ENCODE measurements at regions not wholly inside any gene's neighbourhood (a gene's known extent, or its start where the extent isn't known, plus 50 kb on each side); places are given as distances from the start of the nearest gene placed in this dataset.
"Not testable (repeated sequence)": the region's sequence is repeated elsewhere in the genome, so short reads cannot be mapped to it uniquely, and the experiment has no call there.

- H3K36me3 ChIP-seq (ENCODE audit: control insufficient read depth in 2 of 2, insufficient read depth in 2 of 2, low read length in 1 of 2); H3K79me2 ChIP-seq (ENCODE audit: control insufficient read depth, insufficient read depth, low read length); in situ Hi-C loops (cut with MboI); H3K9me3 ChIP-seq (replicated peaks; ENCODE audit: control insufficient read depth, insufficient read depth, low read length); H3K4me2 ChIP-seq (ENCODE audit: control insufficient read depth, insufficient read depth); POLR2A ChIA-PET; RAD21 ChIA-PET (ENCODE audit: unreplicated experiment); FAIRE-seq; H3K27ac ChIP-seq (ENCODE audit: control insufficient read depth, insufficient read depth); BruUV-seq (replicated peaks); CTCF ChIA-PET; H3K9ac ChIP-seq (ENCODE audit: control insufficient read depth, insufficient read depth, low read length); H3K4me1 ChIP-seq (ENCODE audit: control insufficient read depth, insufficient read depth, low read length); H4K20me1 ChIP-seq (ENCODE audit: control insufficient read depth, insufficient read depth); H3K27me3 ChIP-seq (replicated peaks in 1 of 2; ENCODE audit: control insufficient read depth in 2 of 2, insufficient read depth in 2 of 2, low read length in 1 of 2); H2AFZ ChIP-seq (ENCODE audit: control insufficient read depth, low read depth, low read length); H3K4me3 ChIP-seq: not testable (repeated sequence)
- SMC1A ChIA-PET (ENCODE audit: uncharacterized antibody, unreplicated experiment), result interaction anchor here (0.6 kb wide), 1 partner anchor 141 kb away, joined by 3 read pairs; no protein-coding TSS in a partner anchor
- peak; percentile 65 for ATAC-seq
- TF ChIP-seq RAD21 (IDR thresholded peaks at IDR 0.05; ENCODE audit: insufficient read depth, low read depth, low read length), result peak; percentile 37
- TF ChIP-seq CTCF (IDR thresholded peaks at IDR 0.05 in 2 of 3, conservative IDR thresholded peaks at IDR 0.05 in 1 of 3; ENCODE audit: control insufficient read depth in 2 of 3, extremely low read depth in 1 of 3, insufficient read depth in 1 of 3, low read depth in 3 of 3, low read length in 3 of 3), result peak; percentile 30 to 44 (median 41); a peak in 5 of 6 replicates
- TF ChIP-seq YY1 (IDR thresholded peaks at IDR 0.05; ENCODE audit: low read depth, low read length), result peak; percentile 84
- TF ChIP-seq JUNB (IDR thresholded peaks at IDR 0.05), result 0 out of 2 replicates have a peak, but pooled peaks have one; percentile 6
- WGBS (ENCODE audit: insufficient coverage, insufficient replicate concordance, low lambda C conversion rate, missing lambda C conversion rate), result 4% methylated on average over 2 of the region's 3 CpGs
- intact Hi-C loops (cut with micrococcal nuclease; ENCODE audit: unreplicated experiment), result loop anchor here (10.0 kb wide), 1 partner anchor 172 kb away; no protein-coding TSS in a partner anchor
- DNase-seq (ENCODE audit: low read depth, low spot score), result peak; percentile 53
These were observed 147.5 kb upstream of the OSBPL11 start for GRCh38 chr3:125742845-125743244.

DNA sequence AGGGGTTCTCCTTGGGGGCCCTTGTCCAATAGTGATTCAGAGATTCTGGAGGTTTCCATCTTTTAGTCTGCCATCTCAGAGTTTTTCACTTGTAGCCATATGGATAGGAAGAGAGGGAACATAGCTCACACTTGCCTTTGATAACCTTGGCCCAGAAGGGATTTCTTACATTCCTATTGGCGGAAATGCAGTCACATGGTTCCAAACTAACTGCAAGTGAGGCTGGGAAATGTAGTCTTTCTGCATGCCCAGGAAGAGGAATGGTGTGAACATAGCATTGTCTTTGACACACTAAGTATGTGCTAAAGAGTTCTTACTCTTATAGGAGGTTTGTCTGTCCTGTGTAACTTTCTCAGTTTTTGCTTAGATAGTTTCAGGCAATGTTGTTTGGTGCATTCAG lies 161.8 kb upstream of the OSBPL11 start:
- intact Hi-C loops (cut with micrococcal nuclease; ENCODE audit: unreplicated experiment); H3K4me1 ChIP-seq (ENCODE audit: control insufficient read depth, insufficient read depth, low read length); H3K27ac ChIP-seq (ENCODE audit: control insufficient read depth, insufficient read depth); CTCF ChIA-PET; ATAC-seq; RAD21 ChIA-PET (ENCODE audit: unreplicated experiment); FAIRE-seq; H3K9me3 ChIP-seq (replicated peaks; ENCODE audit: control insufficient read depth, insufficient read depth, low read length); H3K4me3 ChIP-seq; H3K27me3 ChIP-seq (replicated peaks in 1 of 2; ENCODE audit: control insufficient read depth in 2 of 2, insufficient read depth in 2 of 2, low read length in 1 of 2); H4K20me1 ChIP-seq (ENCODE audit: control insufficient read depth, insufficient read depth); H3K36me3 ChIP-seq (ENCODE audit: control insufficient read depth in 2 of 2, insufficient read depth in 2 of 2, low read length in 1 of 2); H3K4me2 ChIP-seq (ENCODE audit: control insufficient read depth, insufficient read depth); H2AFZ ChIP-seq (ENCODE audit: control insufficient read depth, low read depth, low read length); BruUV-seq (replicated peaks); POLR2A ChIA-PET; in situ Hi-C loops (cut with MboI); H3K9ac ChIP-seq (ENCODE audit: control insufficient read depth, insufficient read depth, low read length); SMC1A ChIA-PET (ENCODE audit: uncharacterized antibody, unreplicated experiment); DNase-seq (ENCODE audit: low read depth, low spot score); H3K79me2 ChIP-seq (ENCODE audit: control insufficient read depth, insufficient read depth, low read length): not testable (repeated sequence)
- TF ChIP-seq SIX5 (IDR thresholded peaks at IDR 0.05; ENCODE audit: low read depth, low read length, severe bottlenecking), result peak; percentile 49
- WGBS (ENCODE audit: insufficient coverage, insufficient replicate concordance, low lambda C conversion rate, missing lambda C conversion rate), result 0% methylated on average over 1 of the region's 1 CpG

DNA sequence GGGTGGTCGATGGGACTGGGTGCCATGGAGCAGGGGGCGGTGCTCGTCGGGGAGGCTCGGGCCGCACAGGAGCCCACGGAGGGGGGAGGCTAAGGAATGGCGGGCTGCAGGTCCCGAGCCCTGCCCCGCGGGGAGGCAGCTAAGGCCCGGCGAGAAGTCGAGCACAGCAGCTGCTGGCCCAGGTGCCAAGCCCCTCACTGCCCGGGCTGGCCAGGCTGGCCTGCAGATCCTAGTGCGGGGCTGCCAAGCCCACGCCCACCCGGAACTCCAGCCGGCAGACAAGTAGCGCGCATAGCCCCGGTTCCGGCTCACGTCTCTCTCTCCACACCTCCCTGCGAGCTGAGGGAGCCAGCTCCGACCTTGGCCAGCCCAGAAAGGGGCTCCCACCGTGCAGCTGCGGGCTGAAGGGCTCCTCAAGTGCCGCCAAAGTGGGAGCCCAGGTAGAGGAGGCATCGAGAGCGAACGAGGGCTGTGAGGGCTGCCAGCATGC lies 163.4 kb upstream of the OSBPL11 start:
- in situ Hi-C loops (cut with MboI); FAIRE-seq; H3K27me3 ChIP-seq (replicated peaks in 1 of 2; ENCODE audit: control insufficient read depth in 2 of 2, insufficient read depth in 2 of 2, low read length in 1 of 2); H3K4me2 ChIP-seq (ENCODE audit: control insufficient read depth, insufficient read depth); SMC1A ChIA-PET (ENCODE audit: uncharacterized antibody, unreplicated experiment); H2AFZ ChIP-seq (ENCODE audit: control insufficient read depth, low read depth, low read length); DNase-seq (ENCODE audit: low read depth, low spot score); H3K27ac ChIP-seq (ENCODE audit: control insufficient read depth, insufficient read depth); RAD21 ChIA-PET (ENCODE audit: unreplicated experiment); H3K36me3 ChIP-seq (ENCODE audit: control insufficient read depth in 2 of 2, insufficient read depth in 2 of 2, low read length in 1 of 2); BruUV-seq (replicated peaks); H3K9ac ChIP-seq (ENCODE audit: control insufficient read depth, insufficient read depth, low read length); H4K20me1 ChIP-seq (ENCODE audit: control insufficient read depth, insufficient read depth); intact Hi-C loops (cut with micrococcal nuclease; ENCODE audit: unreplicated experiment); H3K4me3 ChIP-seq; POLR2A ChIA-PET; H3K9me3 ChIP-seq (replicated peaks; ENCODE audit: control insufficient read depth, insufficient read depth, low read length); ATAC-seq; H3K4me1 ChIP-seq (ENCODE audit: control insufficient read depth, insufficient read depth, low read length); H3K79me2 ChIP-seq (ENCODE audit: control insufficient read depth, insufficient read depth, low read length): not testable (repeated sequence)
- 64% methylated on average over 32 of the region's 32 CpGs for WGBS (ENCODE audit: insufficient coverage, insufficient replicate concordance, low lambda C conversion rate, missing lambda C conversion rate)
- CTCF ChIA-PET, result interaction anchor here (0.9 kb wide), 1 partner anchor 178 kb away, joined by 3 read pairs; no protein-coding TSS in a partner anchor

Measured in GM12878 (cell line).